Keratinocyte (primary cell): ENCODE measurements at regions not wholly inside any gene's neighbourhood (a gene's known extent, or its start where the extent isn't known, plus 50 kb on each side); places are given as distances from the start of the nearest gene placed in this dataset.

ENCODE experiments used
- CTCF ChIP-seq, 3 experiments: IDR thresholded peaks in 1 of 3; conservative IDR thresholded peaks in 1 of 3; optimal IDR thresholded peaks in 1 of 3; 2 replicates in 2 of 3; 3 replicates in 1 of 3; pipeline versions ENCODE3 to v1.5.1; 2011; ENCODE audit warnings: low read length in 3 of 3, mild to moderate bottlenecking in 3 of 3, moderate library complexity in 2 of 3, control low read depth in 1 of 3, inconsistent platforms in 1 of 3; ENCODE audit not compliant: insufficient read depth in 2 of 3; ENCODE audit errors: extremely low read depth in 1 of 3
- EZH2 ChIP-seq: IDR thresholded peaks from one replicate; pipeline ENCODE4 v1.6.1; 2012; ENCODE audit warnings: inconsistent platforms, mild to moderate bottlenecking, low read length, moderate library complexity

GRCh38 chr2:5339473-5339872 is 352.7 kb upstream of the SOX11 start:
- TF ChIP-seq EZH2 = no peak
- TF ChIP-seq CTCF (optimal IDR thresholded peaks at IDR 0.05 in 1 of 3, IDR thresholded peaks at IDR 0.05 in 1 of 3, conservative IDR thresholded peaks at IDR 0.05 in 1 of 3; ENCODE audit: extremely low read depth in 1 of 3, insufficient read depth in 2 of 3, low read length in 3 of 3) = no peak
